GM21723 (cell line): ENCODE measurements at regions not wholly inside any gene's neighbourhood (a gene's known extent, or its start where the extent isn't known, plus 50 kb on each side); places are given as distances from the start of the nearest gene placed in this dataset.
"Not testable (repeated sequence)": the region's sequence is repeated elsewhere in the genome, so short reads cannot be mapped to it uniquely, and the experiment has no call there.

Experiments
- ATAC-seq: cut with Tn5 transposase; IDR thresholded peaks from one replicate; pipeline ENCODE4 v1.9.1; 2021; ENCODE audit warnings: mild to moderate bottlenecking, moderate library complexity; ENCODE audit not compliant: unreplicated experiment

DNA sequence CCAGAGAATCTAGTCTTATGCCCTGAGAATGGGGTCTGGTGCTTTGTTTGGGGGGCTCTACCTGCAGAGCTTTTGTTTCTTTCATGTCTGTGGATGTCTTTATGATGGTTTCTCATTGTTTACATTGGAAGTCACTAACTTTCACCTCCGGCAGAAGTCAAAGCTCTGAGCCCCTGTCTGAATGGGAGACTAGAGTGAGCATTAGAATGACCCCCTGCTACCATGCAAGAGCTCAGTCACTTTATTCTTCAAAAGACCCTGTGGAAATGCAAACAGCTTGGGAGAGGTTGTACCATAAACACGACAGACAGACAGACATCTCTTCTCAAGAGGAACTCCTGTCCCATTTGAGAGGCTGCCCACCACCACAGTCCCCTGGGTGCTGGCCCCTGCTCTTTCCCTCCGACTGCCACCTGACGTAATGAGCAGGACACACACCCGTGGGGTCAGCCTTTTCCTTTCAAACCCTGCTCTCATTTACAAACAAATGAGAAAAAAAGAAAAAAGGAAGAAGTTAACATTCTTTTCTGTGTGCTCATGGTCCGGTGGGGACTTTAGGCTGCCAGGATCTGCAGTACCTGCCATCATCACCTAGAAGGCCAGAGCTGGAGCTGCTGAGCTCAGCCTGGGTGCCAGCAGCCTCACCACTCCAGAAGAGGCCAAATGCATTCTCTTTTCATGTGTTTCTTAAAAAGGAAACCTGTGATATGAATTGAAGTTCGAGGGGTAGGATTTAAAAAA is 91.6 kb downstream of the FZD1 start:
- ATAC-seq = no peak

DNA sequence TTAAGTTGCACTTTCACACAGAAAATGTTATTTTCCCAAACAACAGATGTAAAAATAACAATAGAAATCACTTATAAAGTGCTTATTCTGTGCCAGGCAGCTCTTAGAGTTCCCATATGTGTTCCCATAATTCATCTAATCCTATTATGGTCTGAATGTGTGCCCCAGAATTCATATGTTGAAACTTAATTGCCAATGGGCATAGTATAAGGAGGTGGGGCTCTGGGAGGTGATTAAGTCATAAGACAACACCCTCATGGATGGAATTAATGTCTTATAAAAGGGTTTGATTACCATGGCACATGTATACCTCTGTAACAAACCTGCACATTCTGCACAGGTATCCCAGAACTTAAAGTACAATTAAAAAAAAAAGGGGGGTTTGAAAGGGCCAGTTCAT is 92.7 kb downstream of the FZD1 start:
- no peak for ATAC-seq

GRCh38 chr7:91357379-91357778 is 93.1 kb downstream of the FZD1 start:
- ATAC-seq = no peak

DNA sequence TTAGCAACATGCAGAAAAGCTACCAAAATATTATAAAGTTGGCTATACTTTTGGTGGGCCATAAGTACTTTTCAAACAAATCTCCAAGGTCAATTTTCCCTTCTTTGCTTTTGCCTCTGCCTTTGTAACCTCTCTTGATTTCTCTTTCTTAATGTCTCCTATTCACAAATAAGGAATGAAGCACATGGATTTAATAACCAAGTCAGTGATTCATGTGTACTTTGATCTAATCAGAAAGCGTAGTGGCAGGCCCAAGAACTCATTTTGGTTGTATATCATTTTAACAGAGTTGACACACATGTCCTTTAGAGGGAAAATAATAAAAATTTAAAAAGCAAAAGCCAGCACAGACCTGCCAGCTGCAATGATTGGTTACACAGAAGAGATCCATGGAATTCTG is 93.7 kb downstream of the FZD1 start:
- ATAC-seq = no peak

GRCh38 chr7:91358303-91358702 is 94.1 kb downstream of the FZD1 start:
- no peak for ATAC-seq

- ATAC-seq = not testable (repeated sequence)
Measured at GRCh38 chr7:91365097-91365496, 100.9 kb downstream of the FZD1 start.

GRCh38 chr7:91366091-91366490 is 101.9 kb downstream of the FZD1 start:
- ATAC-seq = no peak

GRCh38 chr7:91367812-91368578 is 103.8 kb downstream of the FZD1 start:
- ATAC-seq = no peak

DNA sequence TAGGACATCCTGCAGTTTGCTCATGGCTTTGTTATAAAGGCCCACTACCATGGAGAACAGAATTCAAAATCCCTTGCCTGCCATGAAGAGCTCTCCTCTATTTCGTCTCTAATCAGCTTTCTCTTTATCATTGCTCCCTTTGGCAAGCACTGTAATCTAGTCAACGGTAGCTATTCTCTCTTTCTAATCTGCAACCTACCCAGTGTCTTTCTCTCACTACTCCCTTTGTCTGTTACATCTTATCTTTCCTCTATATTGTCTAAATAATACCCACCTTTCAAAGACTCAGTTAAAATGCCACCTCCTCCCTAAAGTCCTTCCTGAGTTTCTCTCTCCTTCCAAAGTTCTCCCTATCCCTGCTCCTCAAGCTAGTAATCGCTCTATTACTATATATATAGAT is 108.1 kb downstream of the FZD1 start:
- no peak for ATAC-seq

DNA sequence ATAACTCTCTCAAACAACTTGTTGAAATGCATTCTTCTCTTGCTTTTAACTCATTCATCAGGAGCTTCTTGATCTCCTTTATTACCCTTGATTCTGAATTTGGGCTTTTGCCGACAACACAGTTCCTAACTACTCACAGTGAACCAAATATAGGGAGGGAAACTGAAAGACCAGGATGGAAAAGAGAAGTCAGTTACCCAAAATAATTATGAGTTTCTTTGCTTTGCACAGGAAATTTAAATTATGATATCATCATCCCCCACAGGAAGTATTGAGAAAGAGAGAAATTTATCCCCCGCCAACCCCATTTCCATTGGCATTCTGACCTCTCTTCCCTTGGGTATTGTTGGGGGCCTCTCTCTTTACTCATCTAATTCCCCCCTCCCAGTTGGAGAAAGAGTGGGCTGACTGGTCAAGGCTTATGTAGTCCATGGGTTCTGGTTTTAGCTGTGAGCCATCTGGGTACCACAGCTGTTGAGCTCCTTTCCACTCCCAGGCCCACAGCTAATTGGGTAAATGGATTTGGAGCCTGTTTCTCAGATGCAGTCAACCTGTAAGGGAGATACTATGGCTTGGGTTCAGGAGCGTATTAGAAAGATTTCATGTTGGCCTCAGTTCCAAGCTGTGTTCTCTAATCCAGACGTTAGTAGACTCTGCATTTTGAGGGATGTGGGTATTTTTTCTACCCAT is 109.0 kb downstream of the FZD1 start:
- ATAC-seq = no peak

- no peak for ATAC-seq
Measured at GRCh38 chr7:91374321-91374989, 110.2 kb downstream of the FZD1 start.

GRCh38 chr7:91375378-91375777 is 111.1 kb downstream of the FZD1 start:
- no peak for ATAC-seq

GRCh38 chr7:91378131-91378530 is 113.9 kb downstream of the FZD1 start:
- ATAC-seq = no peak

DNA sequence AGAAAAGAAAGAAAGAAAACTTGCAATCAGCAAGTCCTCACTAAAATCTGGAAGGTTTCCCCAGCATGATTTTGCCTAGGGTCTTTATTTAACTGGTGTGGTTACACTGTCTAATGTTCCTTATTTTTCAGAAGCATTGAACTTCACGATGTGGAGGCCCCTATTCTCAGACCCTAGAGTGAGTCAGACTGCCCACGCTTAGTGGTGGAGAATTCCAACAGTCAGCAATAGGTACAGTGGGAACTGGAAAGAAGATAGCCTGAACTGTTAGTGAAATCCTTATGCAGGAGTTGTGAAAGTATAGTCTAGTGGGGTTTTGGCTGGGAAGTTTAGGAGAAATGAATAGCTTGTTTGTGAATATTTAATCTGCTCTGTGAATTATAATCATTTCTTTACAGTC is 115.0 kb downstream of the FZD1 start:
- no peak for ATAC-seq

- no peak for ATAC-seq
Measured at GRCh38 chr7:91379991-91380390, 115.8 kb downstream of the FZD1 start.

DNA sequence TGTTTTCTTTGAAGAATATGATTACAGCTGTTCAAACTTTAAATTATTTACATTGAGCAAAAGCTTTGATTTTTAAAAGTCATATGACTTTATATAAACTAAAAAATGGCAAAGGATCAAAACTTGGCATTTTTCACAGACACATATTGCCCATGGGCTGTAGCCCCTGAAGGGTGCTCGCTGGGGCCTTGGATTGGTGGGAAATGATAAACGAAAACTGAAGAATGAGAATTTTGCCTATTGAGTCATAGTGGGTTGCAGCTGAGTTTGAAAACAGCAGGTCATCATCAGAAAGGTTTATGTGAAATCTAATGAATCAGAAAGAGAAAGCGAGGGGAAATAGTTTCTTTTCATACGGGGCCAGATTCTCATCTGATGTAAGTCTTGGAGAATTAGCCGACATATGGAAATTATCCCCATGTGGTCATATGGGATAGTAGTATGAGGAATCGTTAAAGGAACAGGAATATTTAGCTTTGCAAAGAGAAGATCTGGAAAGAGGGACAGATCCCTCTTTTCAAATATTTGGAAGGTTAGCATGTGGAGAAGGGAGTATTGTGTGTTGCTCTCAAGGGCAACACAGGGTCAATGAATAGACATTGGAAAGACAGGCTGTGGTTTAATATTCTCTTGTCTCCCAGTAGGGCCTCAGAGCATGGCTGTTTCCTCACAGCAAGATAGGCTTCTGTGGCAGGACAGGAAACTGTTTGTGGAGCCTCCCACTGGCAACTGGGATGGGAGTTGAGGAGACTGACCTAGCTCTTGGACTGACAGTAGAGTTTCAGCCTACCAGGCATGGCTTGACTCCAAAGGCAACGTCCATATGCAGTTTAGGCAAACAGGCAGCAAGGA is 119.0 kb downstream of the FZD1 start:
- ATAC-seq = no peak

GRCh38 chr7:91383905-91384274 is 119.7 kb downstream of the FZD1 start:
- no peak for ATAC-seq

DNA sequence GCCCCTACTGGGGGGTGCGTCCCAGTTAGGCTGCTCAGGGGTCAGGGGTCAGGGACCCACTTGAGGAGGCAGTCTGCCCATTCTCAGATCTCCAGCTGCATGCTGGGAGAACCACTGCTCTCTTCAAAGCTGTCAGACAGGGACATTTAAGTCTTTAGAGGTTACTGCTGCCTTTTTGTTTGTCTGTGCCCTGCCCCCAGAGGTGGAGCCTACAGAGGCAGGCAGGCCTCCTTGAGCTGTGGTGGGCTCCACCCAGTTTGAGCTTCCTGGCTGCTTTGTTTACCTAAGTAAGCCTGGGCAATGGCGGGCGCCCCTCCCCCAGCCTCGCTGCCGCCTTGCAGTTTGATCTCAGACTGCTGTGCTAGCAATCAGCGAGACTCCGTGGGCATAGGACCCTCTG is 130.5 kb downstream of the FZD1 start:
- ATAC-seq = not testable (repeated sequence)

DNA sequence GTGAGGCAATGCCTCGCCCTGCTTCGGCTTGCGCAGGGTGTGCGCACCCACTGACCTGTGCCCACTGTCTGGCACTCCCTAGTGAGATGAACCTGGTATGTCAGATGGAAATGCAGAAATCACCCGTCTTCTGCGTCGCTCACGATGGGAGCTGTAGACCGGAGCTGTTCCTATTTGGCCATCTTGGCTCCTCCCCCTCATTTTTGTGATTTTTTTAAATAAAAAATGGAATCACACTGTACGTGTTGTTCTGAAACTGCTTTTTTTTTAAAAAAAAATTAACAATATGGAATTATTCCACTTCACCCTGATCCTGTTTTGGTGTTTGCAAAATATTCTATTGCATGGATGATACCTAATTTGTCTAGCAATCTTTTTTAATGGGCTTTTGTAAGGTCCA is 131.1 kb downstream of the FZD1 start:
- not testable (repeated sequence) for ATAC-seq

DNA sequence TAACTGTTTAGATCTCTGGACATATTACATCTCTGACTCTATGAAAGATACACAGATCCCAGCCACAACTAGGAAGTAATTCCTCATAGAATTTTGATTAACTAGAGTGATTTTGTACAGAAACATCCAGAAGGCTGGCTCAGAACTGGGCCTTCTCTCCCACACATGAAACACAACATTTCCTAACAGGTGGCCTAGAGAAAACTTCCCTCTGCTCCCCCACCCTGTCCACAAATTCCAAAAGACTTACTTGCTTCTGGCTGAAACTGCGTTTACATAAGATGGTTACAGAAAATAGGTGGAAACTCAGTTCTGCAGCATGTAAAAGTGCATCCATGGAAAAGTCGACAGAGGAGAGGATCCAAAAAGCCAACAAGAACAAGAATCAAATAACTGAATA is 132.9 kb downstream of the FZD1 start:
- no peak for ATAC-seq
